HG03039 (cell line): ENCODE measurements at regions not wholly inside any gene's neighbourhood (a gene's known extent, or its start where the extent isn't known, plus 50 kb on each side); places are given as distances from the start of the nearest gene placed in this dataset.
"Not testable (repeated sequence)": the region's sequence is repeated elsewhere in the genome, so short reads cannot be mapped to it uniquely, and the experiment has no call there.

Source experiments
- ATAC-seq: cut with Tn5 transposase; IDR thresholded peaks from one replicate; pipeline ENCODE4 v1.9.1; 2021; ENCODE audit warnings: mild to moderate bottlenecking, moderate library complexity; ENCODE audit not compliant: unreplicated experiment

DNA sequence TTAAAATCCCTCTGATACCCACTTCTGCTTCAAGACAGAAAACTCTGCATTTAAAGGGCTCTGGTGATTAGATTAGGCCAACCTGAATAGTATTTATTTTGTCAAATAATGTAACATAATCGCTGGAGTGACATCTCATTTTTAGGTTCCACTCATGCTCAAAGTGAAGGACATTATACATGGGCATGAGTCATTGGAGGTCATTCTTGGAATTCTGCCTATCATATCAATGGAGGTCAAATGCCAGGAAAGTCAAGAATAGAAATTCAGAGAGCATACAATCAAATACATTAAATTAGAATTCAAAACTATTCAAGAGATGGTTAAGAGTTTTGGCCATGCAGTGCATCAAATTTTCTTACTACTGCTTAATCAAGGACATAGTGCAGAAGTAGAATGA is 50.8 kb upstream of the PRSS1 start:
- ATAC-seq, result no peak

DNA sequence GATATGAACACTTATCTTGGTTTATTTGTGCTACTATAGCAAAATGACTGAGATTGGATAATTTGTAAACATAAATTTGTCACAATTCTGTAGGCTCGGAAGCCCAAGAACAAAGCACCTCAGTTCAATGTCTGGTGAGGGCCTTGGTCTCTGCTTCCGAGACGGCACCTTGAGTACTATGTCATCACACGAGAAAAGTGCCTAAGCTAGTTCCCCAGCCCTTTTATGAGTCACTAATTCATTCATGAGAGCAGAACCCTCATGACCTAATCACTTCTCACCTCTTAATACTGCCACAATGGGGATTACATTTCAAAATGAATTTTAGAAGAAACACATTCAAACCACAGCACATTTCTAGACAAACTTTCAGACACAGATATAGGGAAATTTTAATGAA is 52.0 kb upstream of the PRSS1 start:
- ATAC-seq, result no peak

DNA sequence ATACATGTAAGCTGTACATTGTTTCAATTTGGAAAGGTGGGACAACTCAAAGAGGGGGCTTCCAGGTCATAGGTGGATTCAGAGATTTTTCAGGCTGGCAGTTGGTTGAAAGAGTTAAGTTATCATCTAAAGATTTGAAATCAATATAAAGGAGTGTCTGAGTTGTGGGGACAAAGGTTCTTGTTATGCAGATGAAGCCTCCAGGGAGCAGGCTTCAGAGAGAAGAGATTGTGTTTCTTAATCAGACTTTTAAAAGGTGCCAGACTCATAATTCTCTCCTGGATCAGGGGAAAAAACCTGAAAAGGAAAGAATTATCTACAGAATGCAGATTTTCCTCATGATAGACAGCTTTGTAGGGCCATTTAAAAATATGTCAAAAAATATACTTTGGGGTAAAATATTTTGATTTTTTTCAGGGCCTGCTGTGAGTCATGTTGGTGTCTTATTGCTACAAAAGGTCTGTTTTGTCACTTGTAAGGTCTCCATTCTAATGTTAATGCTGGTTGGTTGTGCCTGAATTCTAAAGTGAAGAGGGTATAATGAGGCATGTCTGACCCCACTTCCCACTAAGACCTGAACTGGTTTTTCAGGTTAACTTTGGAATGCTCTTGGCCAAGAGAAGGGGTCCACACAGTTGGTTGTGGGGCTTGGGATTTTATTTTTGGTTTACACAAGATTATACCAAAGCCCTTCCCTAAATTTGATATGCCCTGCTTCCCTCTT is 52.7 kb upstream of the PRSS1 start:
- ATAC-seq, result no peak

DNA sequence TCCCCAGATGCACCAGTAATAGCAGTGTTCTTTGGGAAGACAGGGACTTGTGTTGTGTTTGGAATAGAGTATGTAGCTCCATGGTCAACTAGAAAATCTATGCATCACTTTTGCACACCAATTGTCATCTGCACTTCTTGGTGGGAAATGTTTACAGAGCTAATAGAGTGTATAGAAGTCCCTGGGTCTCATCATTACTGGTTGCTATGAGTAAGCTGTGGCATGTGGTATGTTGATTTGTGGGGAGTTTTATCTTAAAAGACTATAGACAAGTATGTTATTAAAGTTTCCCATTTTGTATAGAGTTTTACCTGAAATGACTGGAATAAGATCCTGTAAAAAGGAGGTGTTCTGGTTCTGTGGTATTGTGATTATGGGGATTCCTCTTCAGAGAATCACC is 55.4 kb upstream of the PRSS1 start:
- ATAC-seq, result no peak

DNA sequence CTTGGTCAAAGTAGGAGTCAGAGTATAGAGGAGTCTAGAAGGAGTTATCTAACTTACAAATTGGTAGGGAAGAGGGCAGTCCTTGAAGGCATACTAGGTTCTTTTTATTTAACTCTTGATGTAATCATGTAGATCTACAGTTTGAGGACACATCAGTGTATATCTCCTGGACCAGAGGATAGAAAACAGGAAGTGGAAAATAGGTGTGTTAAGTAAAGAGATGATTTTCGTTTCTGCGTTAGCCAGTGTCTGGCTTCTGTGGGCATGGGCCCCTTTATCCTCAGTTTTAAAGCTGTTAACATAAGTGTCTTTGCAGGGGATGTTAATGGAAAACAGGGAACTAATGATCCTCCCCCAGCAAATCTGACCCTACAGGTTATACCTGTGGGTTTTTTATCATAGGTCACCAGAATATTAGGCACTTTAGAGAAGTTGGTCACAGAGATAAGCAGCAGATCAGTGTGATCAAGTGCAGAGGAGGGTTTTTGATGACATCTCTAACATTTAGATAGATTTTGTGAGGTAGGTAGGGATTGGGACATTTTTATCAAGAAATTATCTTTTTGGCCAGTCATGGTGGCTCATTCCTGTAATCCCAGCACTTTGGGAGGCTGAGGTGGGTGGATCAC is 58.6 kb upstream of the PRSS1 start:
- ATAC-seq, result no peak

DNA sequence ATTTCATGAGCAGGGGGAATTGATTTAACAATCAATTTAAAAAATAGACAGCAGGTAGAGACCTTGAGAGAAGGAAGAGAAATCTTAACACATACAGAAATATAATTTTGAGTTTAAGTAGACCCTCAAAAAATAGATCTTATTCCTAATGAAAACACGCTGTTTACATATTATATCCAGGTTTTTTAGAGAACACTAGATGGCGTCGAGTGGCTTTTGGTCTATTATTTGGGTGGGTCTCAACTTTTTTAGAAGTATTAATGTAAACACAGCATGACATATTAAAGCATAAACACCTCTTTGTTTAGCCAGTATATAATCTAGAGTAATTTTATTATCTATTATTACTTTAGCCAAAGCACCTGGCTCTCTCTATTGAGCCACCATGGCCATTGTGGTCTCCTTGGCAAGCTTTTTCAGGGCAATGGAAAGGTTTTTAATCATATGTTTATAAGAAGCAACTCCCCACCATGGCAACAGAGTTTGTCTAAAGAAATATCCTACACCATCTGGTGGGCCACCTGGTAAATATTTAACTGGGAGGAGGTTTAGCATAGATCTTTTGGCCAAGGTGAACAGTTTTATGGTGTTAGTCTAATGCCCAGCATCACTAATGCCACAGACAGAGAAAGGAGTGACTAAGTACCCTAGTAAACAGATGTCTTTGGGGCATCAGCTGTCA is 59.7 kb upstream of the PRSS1 start:
- no peak for ATAC-seq

DNA sequence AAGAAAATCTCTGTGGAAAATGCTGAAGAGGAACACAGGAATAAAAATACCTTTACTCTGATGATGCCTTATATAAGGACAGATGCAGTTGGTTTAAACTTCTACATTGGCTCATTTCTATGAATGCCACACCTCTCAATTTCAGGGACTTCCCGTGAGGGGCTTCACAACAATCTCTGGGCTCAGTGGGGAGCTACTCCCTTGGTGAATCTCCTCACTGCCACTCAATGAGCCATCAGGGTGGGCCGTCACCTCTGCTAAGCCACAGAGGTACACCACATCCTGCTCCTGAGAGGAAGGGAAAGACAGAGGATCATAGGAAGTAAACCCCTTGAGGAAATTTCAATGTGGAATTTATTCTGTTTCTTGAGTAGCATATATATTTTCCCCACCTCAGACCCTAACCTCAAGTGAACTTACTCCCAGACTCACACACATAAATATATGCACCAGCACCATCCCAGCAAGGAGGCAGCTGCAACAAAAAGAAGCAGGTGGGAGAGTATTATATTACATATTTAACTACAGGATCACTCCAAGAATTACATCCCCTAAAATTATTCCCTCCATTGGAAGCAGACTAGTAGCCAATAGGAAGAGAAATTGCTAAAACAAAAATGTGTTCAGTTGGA is 63.3 kb upstream of the PRSS1 start:
- no peak for ATAC-seq

DNA sequence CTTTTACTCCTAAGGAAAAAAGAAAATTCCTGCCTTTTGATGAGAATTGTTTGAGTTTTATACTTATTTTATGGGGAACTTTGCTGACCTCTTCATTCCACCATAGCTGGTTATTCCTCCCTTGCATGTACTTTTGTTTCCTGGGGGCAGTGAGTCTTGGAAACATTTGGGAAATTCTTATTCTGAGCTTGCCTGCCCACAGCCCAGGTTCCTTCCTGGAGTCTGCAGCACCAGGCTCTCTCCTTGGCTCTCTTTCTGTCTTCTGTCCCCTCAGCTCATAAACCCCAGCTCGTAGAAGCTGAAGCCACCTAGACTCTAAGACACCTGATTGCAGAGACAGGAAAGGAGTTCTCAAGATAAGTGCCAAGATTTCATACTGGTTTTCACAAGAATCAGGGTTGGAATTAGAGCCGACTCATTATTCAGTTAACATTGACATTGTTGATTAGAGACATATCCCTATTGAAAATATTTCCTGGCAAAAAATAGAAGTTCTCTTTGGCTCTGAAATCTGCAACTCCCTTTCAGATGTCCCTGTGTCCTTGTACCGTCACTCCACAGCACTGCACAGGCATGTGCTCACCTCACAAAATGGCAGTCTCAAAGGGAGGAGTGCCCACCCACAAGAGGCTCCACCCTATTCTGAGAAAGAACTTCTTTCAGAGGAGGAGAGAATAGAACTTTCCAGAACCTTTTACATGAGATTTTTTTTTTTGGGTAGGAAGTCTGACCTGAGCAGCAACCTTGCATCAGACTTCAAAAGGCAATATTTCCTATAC is 67.8 kb upstream of the PRSS1 start:
- ATAC-seq, result no peak

DNA sequence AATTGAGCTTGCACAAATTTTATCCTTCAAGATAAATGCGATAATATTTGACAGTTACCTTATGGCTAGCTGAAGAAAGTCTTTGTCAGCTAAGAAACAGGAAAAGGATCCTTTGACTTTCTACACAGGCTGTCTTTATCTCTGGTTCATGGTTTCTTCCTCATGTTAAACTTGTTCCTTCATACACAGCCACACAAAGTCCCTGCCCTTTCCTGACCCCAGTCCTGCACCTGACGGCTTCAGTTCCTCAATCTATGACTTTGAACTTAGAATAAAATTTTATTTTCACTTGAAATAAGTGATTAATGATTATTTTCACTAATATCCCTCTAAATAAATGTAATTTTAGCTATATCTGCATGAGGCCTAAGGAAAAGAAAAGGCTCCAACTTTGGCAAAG is 77.8 kb upstream of the PRSS1 start:
- no peak for ATAC-seq

DNA sequence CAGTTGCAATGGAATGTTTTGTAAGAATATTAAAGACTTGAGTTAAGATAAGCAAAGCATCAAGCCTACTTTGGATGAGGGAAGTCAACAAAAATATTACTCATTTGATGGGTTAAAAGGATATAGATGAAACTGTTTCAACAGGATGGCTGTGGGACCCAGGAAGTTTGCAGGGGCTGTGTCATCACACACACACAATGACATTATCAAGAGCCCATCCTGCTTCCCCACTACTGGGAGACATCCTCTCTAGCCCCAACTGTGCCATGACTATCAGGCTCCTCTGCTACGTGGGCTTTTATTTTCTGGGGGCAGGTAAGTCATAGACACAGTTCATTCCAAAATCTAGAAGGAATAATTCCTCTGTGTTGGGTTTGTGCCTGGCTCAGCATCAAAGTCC is 78.8 kb upstream of the PRSS1 start:
- ATAC-seq, result no peak

DNA sequence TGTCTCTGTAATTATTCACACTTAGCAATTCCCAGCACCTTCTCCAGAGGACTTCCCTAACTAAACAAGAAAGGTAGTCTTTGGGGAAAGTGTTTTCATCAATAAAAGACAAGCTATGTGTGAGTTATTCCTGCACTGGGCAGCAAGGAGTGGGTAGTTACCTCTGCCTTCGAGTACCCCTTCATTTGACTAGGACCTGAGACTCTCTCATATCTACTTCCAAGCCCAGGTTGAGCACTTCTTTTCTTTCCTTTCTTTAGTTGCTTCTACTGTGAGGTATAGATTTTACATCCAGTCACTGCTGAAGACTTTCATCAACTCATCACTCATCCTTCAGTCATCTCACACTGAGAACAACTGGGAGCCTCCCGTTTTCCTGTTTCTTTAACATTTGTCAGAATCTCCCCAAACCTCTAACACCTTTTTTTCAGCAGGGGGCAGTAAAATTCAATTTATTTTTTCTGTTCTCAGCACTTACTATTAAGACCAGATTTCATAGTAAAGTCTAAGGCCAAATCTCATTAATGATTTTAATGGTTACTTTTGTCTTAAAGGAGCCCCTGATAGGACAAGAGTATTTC is 80.1 kb upstream of the PRSS1 start:
- no peak for ATAC-seq

DNA sequence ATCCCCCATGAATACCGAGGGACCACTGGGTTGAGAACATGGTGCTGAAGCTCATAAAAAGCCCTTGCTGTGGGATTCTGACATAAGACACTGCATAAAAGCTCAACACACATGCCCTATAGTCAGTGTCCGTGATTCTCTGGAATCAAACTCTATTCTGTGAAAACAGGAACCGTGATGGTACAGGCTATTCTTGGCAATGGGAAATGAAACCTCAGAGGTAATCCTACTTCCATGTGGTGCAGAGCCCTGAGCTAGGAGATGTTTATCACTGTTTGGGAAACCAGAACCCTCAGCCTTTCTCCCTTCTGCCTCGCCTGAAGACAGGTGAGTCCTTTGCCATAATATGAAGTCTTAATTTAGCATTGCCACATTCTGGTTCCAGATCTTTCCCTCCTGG is 80.8 kb upstream of the PRSS1 start:
- no peak for ATAC-seq

DNA sequence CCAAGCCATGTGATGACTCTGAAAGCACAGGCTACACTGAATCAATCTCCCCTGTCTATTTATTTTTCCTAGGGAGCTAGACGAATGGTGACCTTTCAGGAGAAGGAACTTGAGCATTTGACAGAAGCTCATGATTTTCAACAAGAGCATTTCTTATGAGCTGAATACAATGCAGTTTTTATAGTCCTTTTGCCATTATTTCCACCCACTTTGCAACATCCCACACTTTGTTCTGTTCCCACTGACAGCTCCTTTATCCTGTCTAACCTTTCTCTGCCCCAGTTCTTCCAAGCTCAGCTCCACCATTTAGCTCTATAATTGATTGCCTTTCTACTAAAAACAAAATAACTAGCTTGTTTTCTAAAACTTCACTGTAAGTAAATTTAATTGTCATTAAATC is 91.9 kb upstream of the PRSS1 start:
- ATAC-seq, result no peak

DNA sequence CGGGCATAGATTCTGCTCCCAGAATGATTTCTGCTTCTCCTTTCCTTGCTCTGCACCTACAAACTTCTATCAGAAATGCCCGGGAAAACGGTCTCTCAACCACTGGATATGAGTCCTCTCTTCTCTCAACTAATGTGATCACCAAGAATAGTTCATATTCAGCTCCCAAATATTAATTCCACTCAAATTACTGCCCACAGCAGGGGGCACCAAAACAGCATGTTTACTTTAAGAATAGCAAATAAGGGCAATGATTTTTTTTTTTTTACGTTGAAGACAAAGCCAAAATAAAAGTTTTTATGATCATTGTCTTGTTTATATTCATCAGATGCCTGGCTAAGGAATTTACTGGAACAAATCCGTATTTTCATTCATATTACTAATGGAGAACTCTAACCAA is 94.9 kb upstream of the PRSS1 start:
- ATAC-seq, result no peak

DNA sequence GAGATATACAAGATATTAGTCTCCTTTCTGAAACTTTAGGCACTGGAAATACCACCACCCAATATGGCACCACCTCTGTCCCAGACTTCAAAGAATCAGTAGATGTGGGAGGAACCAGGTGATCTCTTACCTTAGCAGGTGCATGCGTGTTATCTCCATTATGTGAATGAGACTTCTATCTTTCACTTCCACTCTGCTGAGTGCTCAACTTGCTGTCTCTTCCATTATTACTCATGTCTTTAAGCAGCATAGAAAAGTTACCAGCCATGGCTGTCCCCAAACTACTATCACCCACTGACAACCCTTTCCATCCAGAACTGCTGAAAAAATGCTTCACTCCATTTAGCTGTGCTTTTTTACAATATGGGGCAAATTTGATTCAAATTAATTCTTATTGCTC is 101.5 kb upstream of the PRSS1 start:
- no peak for ATAC-seq

DNA sequence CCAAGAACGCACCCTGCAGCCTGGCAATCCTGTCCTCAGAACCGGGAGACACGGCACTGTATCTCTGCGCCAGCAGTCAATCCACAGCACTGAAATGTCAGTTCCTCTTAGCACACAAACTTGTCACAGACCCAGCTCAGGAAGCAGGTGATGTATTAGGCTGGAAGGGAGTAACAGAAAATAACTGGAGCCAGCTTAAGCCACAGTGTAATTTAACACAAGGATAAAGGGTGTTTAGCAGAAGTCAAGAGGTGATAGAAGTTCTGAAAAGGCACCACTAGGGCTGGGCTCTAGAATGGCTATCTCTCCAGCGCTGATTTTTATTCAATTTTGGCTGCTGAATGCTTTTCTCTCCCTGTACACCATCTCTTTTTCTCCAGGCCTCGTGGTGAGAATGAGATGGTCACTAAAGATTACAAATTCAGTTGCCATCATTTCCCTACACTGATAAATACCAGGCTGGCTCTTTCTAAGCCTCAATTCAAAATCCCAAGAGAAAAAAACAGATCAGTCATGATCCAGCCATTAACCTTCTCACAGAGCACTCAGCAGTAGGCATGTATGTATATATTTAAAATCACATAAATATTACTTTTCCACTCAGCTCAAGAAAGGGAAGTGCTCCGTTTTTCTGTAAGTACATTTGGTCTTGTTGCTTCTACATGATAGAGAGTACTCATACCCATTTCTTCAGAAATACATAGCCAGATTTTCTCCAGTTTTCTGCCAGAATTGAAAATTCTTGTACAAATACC is 102.7 kb upstream of the PRSS1 start:
- no peak for ATAC-seq

DNA sequence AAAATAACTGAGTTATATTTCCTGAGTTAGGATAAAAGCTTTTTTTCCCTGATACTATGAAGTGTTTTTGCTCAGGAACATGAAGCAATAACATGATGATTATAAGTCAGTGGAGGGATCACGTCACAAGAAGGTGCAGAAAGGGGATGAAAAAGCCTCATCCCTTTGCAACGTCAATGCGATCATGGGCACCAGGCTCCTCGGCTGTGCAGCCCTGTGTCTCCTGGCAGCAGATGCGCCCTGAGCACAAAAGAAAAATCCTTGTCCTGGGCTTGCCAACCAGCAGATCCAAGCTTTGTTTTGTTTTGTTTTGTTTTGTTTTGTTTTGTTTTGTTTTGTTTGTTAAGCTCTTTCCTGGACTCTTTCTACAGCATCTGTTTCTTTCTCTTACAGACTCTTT is 103.5 kb upstream of the PRSS1 start:
- ATAC-seq, result no peak

DNA sequence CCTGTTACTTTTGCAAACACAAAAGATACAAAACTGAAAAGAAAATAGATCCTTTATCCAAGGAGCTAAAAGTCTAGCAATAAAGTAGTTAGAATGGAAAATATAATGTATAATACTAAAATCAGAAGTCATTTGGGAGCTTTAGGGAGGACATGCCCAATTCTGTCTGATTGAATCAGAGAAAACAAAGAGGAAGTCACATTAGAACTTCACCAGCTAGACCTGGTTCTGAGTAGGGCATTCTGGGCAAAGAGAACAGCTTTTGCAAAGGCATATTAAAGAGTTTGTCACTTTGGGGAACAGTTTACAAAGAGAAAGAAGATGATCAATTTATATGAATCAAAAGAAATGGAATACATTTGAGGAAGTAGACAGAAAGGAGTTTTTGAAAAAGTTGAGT is 107.0 kb upstream of the PRSS1 start:
- ATAC-seq, result no peak

DNA sequence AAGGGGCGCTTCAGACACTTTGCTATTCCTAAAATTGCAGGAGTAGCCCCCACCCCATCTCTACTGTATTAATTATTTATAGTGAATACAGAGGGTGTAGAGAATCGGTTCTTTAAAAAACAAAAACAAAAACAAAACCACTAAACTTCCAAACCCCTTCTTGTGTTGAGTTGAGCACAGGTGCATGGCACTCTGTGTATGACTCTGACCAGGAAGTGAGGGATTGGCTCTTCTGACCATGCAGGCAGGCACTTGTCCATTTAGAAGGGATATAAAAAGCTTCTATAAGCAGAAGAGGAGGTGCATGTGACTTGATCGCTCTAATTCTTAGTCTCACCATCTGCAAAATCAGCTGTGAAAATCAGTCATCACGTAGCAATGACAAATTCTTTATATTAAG is 108.0 kb upstream of the PRSS1 start:
- ATAC-seq, result not testable (repeated sequence)

DNA sequence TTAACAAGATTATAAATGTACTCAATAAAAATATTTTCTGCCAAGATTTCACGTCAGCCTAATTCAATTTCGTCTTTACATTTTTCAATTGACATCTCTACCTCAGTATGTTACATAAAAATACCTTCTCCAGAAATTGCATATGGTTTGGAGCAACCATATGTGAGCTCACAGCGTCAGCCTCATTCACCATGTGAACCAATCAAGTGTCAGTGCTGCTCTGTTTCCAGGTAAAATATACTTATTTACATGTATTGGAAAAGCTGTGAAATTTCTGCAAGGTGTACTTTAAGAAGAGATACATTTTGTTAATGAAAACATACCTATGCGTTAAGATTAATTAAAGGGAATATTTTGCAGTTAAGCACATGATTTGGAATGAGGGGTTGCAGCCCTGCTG is 110.7 kb upstream of the PRSS1 start:
- ATAC-seq, result no peak
